ENCODE measurements at regions not wholly inside any gene's neighbourhood (a gene's known extent, or its start where the extent isn't known, plus 50 kb on each side); places are given as distances from the start of the nearest gene placed in this dataset.
"Not testable (repeated sequence)": the region's sequence is repeated elsewhere in the genome, so short reads cannot be mapped to it uniquely, and the experiment has no call there.

DNA sequence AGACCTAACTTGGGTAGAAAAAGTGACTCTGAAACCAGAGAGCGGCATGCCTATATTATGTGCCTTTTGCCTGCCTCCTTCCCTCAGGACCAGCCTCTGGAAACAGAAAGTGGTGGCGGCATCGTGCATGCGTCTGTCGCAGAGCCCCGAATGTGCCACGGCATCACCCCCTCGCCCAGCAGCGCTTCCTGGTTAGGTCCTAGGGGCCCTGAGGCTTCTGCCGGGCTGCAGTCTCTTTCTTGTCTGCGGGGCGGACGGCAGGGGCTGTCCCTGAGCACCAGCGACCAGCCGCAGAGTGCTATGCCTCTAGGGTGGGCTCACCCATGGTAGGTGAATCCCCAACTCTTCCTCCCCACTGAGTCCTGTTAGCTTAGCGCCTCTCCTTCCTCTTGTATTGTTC is 68.7 kb downstream of the VSIG4 start:
- POLR2A ChIA-PET = no interaction called here
- intact Hi-C loops (cut with micrococcal nuclease) = no loop called here
- no peaks in the 10 kb centered on the region for H3K4me1 Mint-ChIP-seq (ENCODE audit: low read depth)
- DNase-seq = no peak
- no peak overlapping the region for H3K27ac Mint-ChIP-seq
- H3K4me3 Mint-ChIP-seq = no peak overlapping the region
- H3K36me3 Mint-ChIP-seq = no peaks in the 10 kb centered on the region
- CTCF ChIA-PET = no interaction called here
- no peaks in the 10 kb centered on the region for H3K9me3 Mint-ChIP-seq
- no peaks in the 10 kb centered on the region for H3K27me3 Mint-ChIP-seq

DNA sequence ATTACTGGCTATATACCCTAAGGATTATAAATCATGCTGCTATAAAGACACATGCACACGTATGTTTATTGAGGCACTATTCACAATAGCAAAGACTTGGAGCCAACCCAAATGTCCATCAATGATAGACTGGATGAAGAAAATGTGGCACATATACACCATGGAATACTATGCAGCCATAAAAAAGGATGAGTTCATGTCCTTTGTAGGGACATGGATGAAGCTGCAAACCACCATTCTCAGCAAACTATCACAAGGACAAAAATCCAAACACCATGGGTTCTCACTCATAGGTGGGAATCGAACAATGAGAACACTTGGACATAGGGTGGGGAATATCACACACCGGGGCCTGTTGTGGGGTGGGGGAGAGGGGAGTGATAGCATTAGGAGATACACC is 72.7 kb downstream of the VSIG4 start:
- POLR2A ChIA-PET = not testable (repeated sequence)

DNA sequence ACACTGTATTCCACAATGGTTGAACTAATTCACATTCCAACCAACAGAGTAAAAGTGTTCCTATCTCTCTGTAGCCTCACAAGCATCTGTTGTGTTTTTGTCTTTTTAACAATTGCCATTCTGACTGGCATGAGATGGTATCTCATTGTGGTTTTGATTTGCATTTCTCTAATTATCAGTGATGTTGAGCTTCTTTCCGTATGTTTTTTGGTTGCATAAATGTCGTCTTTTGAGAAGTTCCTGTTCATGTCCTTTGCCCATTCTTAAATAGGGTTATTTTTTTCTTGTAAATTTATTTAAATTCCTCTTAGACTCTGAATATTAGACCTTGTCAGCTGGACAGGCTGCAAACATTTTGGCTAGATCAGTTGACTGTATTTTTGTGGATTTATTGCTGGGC is 78.2 kb downstream of the VSIG4 start:
- intact Hi-C loops (cut with micrococcal nuclease) = no loop called here
- Mint-ChIP-seq H3K36me3 (no peaks in the 10 kb centered on the region), H3K27me3 (no peaks in the 10 kb centered on the region), H3K27ac (no peak overlapping the region), H3K4me3 (no peak overlapping the region), H3K4me1 (ENCODE audit: low read depth) (no peaks in the 10 kb centered on the region), H3K9me3 (peaks cover 6% of the 10 kb centered on the region)
- DNase-seq = no peak
- CTCF ChIA-PET = no interaction called here
- POLR2A ChIA-PET = no interaction called here

More for the DNA sequence above, 72.7 kb downstream of the VSIG4 start:
- H3K27ac Mint-ChIP-seq; H3K36me3 Mint-ChIP-seq; H3K4me1 Mint-ChIP-seq (ENCODE audit: low read depth); H3K9me3 Mint-ChIP-seq; H3K4me3 Mint-ChIP-seq; intact Hi-C loops (cut with micrococcal nuclease); H3K27me3 Mint-ChIP-seq; DNase-seq; CTCF ChIA-PET: not testable (repeated sequence)

DNA sequence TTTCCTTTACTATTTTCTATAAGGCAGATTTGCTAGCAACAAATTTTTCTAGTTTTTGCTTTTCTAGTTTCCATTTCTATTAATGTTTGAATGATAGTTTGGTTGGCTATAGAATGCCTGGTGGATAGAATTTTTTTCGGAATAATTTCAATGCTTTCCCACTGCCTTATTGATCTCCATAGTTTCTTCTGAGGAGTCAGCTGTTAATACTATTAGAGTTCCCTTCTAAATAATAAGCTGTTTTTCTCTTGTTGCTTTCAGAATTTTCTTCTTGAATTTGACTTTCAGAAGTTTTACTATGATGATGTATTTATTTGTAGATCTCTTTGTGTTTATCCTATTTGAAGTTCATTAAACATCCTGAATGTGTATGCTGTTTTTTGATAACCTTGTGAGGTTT is 91.8 kb downstream of the VSIG4 start:
- H3K27me3 Mint-ChIP-seq = no peaks in the 10 kb centered on the region

DNA sequence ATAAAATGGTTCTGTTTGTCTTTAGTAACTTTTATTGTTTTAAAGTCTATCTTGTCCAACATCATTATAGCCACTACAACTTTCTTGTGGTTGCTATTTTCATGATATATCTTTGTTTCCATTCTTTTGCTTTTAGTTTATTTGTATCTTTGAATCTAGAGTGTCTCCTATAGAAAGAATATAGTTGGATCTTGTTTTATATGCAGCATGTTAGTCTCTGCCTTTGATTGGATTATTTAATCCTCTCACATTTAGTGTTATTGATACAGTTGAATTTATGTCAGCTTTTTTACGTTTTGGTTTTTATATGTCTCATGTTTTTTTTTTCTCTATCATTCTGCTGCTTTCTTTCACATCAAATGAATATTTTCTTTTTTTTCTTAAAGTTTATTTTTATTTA is 98.1 kb downstream of the VSIG4 start:
- H3K36me3 Mint-ChIP-seq = peaks cover 5% of the 10 kb centered on the region
- no peak overlapping the region for H3K4me3 Mint-ChIP-seq
- peaks cover 24% of the 10 kb centered on the region for H3K9me3 Mint-ChIP-seq
- no peaks in the 10 kb centered on the region for H3K27me3 Mint-ChIP-seq
- H3K27ac Mint-ChIP-seq = no peak overlapping the region
- ChIA-PET CTCF (no interaction called here), POLR2A (no interaction called here)
- H3K4me1 Mint-ChIP-seq (ENCODE audit: low read depth) = peaks cover 2% of the 10 kb centered on the region
- no peak for DNase-seq
- intact Hi-C loops (cut with micrococcal nuclease) = no loop called here

More for the DNA sequence above, 91.8 kb downstream of the VSIG4 start:
- no peak overlapping the region for H3K27ac Mint-ChIP-seq
- peaks cover 17% of the 10 kb centered on the region for H3K9me3 Mint-ChIP-seq
- ChIA-PET POLR2A (no interaction called here), CTCF (no interaction called here)
- peaks cover 5% of the 10 kb centered on the region for H3K36me3 Mint-ChIP-seq
- intact Hi-C loops (cut with micrococcal nuclease) = no loop called here
- peaks cover 11% of the 10 kb centered on the region for H3K4me1 Mint-ChIP-seq (ENCODE audit: low read depth)
- H3K4me3 Mint-ChIP-seq = no peak overlapping the region
- DNase-seq = no peak

DNA sequence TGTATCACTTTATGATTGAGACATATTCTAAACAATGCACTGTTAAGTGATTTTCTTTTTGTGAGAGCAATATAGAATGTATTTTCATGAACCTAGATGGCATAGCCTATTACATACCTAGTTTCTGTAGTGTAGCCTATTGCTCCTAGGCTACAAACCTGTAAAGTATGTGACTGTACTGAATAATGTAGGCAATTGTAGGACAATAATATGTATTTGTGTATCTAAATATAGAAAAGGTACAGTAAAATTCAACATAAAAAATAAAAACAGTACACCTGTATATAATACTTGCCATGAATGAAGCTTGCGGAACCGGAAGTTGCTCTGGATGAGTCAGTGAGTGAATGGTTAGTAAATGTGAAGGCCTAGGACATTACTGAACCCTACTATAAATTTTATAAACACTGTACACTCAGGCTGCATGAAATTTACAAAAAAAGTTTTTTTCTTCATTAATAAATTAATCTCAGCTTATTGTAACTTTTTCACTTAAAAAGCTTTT is 106.7 kb downstream of the VSIG4 start:
- Mint-ChIP-seq H3K27ac (no peak overlapping the region), H3K9me3 (peaks cover 8% of the 10 kb centered on the region), H3K4me1 (ENCODE audit: low read depth) (peaks cover 10% of the 10 kb centered on the region), H3K4me3 (no peak overlapping the region), H3K27me3 (no peaks in the 10 kb centered on the region), H3K36me3 (peaks cover 3% of the 10 kb centered on the region)
- ChIA-PET POLR2A (interaction anchor here (0.7 kb wide), 1 partner anchor 264 kb away, joined by 3 read pairs; no protein-coding TSS in a partner anchor), CTCF (interaction anchor here (0.9 kb wide), 1 partner anchor 53 kb away, joined by 4 read pairs; no protein-coding TSS in a partner anchor)
- intact Hi-C loops (cut with micrococcal nuclease) = loop anchor here (2.0 kb wide), 1 partner anchor 114 kb away; no protein-coding TSS in a partner anchor
- DNase-seq = no peak

DNA sequence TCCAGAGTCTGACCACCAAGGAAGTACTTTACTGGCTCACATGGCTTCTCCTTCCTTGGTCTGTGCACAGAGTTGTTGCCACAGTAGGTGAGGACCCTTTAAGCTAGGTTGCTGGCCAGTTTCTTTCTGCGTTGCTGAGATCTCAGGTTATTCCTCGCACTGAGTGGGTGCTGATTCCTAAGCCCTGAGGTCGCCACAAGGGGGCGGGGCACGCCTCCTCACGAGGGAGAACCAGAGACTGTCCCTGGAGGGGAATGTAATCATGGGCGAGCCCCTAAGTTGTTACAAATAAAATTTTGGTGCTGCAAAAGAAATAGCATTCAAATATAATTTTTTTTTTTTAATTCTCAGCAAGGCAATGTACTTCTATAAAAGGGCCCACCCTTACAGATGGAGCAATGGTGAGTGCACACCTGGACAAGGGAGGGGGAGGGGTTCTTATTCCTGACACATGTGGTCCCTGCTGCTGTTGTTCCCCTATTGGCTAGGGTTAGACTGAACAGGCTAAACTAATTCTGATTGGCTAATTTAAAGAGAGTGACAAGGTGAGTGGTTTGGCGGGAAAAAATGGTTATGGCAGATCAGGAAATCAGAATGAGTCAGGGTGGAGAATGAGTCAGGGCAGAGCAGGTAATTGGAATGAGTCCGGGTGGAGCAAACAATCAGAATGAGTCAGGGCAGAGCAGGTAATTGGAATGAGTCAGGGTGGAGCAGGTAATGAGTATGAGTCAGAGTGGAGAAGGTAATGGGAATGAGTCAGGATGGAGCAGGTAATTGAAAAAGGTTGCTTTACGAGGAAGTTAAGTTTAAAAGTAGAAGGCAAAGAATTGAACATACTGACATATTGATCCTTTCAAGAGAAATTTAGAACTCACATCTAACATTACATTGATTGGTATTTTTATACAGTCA is 107.5 kb downstream of the VSIG4 start:
- Mint-ChIP-seq H3K4me1 (ENCODE audit: low read depth) (peaks cover 15% of the 10 kb centered on the region), H3K36me3 (peaks cover 3% of the 10 kb centered on the region), H3K4me3 (no peak overlapping the region), H3K27me3 (no peaks in the 10 kb centered on the region), H3K27ac (peak overlapping the region; percentile 52), H3K9me3 (peaks cover 10% of the 10 kb centered on the region)
- intact Hi-C loops (cut with micrococcal nuclease) = loop anchor here (2.0 kb wide), 1 partner anchor 114 kb away; no protein-coding TSS in a partner anchor
- peak; percentile 62 for DNase-seq
- CTCF ChIA-PET = interaction anchor here (0.9 kb wide), 1 partner anchor 54 kb away, joined by 4 read pairs; no protein-coding TSS in a partner anchor
- POLR2A ChIA-PET = no interaction called here

DNA sequence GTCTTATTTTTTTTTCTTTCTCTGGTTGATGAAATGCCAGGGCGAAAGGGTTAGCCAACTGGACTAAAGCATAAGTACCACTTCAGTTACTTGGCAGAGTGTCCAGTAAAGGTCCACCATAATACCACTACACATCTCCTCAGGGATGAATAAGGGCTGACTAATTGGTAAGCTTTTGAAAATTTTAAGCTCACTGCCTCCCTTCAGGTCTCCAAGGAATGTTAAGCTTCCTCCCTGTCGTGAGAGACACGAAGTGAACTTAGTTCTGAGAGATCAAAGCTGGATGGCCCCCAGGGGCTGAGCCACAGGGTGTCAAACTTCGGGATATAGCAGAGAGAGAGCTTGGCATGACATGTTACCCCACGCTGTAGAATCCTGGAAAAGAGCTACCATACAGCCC is 111.4 kb downstream of the VSIG4 start:
- DNase-seq = no peak
- Mint-ChIP-seq H3K36me3 (peaks cover 3% of the 10 kb centered on the region), H3K4me1 (ENCODE audit: low read depth) (peaks cover 46% of the 10 kb centered on the region), H3K27me3 (no peaks in the 10 kb centered on the region), H3K9me3 (peaks cover 11% of the 10 kb centered on the region), H3K4me3 (no peak overlapping the region), H3K27ac (no peak overlapping the region)
- ChIA-PET POLR2A (no interaction called here), CTCF (no interaction called here)
- intact Hi-C loops (cut with micrococcal nuclease) = no loop called here

DNA sequence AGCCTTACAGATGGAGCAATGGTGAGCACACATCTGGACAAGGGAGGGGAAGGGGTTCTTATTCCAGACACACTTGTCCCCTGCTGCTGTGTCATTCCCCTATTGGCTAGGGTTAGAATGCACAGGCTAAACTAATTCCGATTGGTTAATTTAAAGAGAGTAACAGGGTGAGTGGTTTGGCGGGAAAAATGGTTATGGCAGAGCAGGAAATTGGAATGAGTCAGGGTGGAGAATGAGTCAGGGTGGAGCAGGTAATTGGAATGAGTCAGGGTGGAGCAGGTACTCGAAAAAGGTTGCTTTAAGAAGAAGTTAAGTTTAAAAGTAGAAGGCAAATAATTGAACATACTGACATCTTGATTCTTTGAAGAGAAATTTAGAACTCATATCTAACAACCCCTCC is 112.5 kb downstream of the VSIG4 start:
- peak; percentile 28 for DNase-seq
- H3K27me3 Mint-ChIP-seq; H3K9me3 Mint-ChIP-seq; intact Hi-C loops (cut with micrococcal nuclease); CTCF ChIA-PET; POLR2A ChIA-PET; H3K36me3 Mint-ChIP-seq; H3K4me3 Mint-ChIP-seq; H3K27ac Mint-ChIP-seq: not testable (repeated sequence)
- H3K4me1 Mint-ChIP-seq (ENCODE audit: low read depth) = peaks cover 45% of the 10 kb centered on the region

DNA sequence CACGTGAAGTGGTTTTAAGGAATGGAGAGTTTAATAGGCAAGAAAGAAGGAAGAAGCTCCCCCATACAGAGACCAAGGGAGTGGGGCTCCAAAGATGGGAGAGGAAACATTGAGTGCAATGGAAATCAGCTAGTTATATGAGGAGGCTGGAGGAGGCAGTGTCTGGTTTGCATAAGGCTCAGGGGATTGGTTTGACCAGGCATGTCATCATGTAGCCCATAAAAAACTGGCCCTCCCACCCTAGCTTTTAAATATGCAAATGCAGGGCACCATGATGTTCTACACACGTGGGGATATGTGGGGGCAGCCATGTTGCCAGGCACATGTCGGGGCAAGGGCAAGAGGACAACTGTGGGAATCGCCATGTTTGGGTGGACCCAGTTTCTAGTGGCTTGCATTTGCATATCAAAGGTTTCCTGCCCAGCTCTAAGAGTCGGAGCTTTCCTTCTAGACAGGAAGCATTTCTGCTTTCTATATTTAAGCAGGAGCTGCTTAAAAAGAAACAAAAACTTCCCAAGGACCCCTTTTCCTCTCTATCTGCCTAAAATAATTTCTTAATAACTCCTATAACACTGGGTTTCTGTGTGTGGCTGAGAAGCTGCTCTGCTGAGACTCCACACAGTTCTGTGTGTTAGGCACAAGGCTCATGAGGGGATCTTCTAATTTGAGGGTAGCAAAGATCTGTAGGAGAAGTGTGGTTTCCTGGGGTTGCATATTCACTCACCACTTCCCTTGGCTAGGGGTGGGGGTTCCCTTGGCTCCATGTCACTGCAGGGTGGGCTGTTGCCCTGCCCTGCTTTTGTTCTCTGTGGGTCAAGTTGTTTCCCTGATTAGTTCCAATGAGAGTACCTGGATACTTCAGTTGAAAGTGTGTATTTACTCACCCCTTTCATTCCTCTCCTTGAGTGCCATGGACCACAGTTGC is 113.5 kb downstream of the VSIG4 start:
- H3K36me3 Mint-ChIP-seq = no peaks in the 10 kb centered on the region
- intact Hi-C loops (cut with micrococcal nuclease) = loop anchor here (1.0 kb wide), 2 partner anchors 60 to 331 kb away; no protein-coding TSS in a partner anchor
- ChIA-PET CTCF (no interaction called here), POLR2A (interaction anchor here (0.6 kb wide), 1 partner anchor 953 kb away, joined by 3 read pairs; no protein-coding TSS in a partner anchor)
- peak; percentile 60 for DNase-seq
- H3K27me3 Mint-ChIP-seq = no peaks in the 10 kb centered on the region
- H3K4me3 Mint-ChIP-seq = no peak overlapping the region
- H3K27ac Mint-ChIP-seq = peak overlapping the region; percentile 72
- H3K4me1 Mint-ChIP-seq (ENCODE audit: low read depth) = peaks cover 41% of the 10 kb centered on the region
- H3K9me3 Mint-ChIP-seq = peaks cover 3% of the 10 kb centered on the region

DNA sequence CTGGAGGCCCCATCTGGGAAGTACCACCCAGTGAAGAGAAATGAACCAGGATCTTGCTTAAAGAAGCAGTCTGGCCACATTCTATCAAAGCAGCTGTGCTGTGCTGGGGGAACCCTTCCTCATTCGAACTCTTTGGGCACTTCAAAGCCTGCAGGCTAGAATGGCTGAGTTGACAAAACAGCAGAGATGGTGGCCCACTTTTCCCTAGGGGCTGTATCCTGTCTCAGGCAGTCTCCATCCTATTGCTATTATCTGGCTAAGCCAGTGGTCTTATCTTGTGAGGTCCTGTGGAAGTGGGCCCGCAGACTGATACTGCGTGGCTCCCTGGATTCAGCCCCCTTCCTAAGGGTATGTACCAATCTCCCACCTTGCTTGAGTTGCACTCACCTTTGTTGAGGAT is 114.3 kb downstream of the VSIG4 start:
- intact Hi-C loops (cut with micrococcal nuclease) = no loop called here
- Mint-ChIP-seq H3K4me1 (ENCODE audit: low read depth) (peaks cover 49% of the 10 kb centered on the region), H3K4me3 (no peak overlapping the region), H3K36me3 (no peaks in the 10 kb centered on the region), H3K27me3 (no peaks in the 10 kb centered on the region), H3K27ac (peak overlapping the region; percentile 72), H3K9me3 (peaks cover 3% of the 10 kb centered on the region)
- no peak for DNase-seq
- ChIA-PET CTCF (no interaction called here), POLR2A (no interaction called here)

DNA sequence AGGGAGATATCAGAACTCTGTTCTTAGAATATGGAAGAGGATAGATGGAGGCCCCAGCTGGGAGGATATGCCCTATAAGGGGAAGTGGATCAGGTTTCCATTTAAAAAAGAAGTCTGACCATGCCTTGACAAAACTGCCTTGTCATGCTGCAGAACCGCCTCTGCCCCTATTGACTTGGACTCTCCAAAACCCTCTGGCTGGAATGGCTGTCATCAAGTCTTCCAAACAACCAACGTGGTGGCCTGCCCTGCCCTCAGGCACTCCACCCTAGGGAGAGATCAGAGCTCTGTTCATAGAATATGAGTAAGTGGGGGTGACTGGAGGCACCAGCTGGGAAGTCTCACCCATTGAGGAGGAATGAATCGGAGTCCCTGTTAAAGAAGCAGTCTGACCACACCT is 114.9 kb downstream of the VSIG4 start:
- POLR2A ChIA-PET = no interaction called here
- H3K27ac Mint-ChIP-seq = no peak overlapping the region

More for the DNA sequence above, 114.9 kb downstream of the VSIG4 start:
- H3K4me1 Mint-ChIP-seq (ENCODE audit: low read depth) = peaks cover 51% of the 10 kb centered on the region
- no peaks in the 10 kb centered on the region for H3K36me3 Mint-ChIP-seq
- H3K9me3 Mint-ChIP-seq = peaks cover 3% of the 10 kb centered on the region
- CTCF ChIA-PET = no interaction called here
- DNase-seq = no peak
- no peaks in the 10 kb centered on the region for H3K27me3 Mint-ChIP-seq
- peak overlapping the region; percentile 20 for H3K4me3 Mint-ChIP-seq
- intact Hi-C loops (cut with micrococcal nuclease) = no loop called here

Data from activated CD4-positive, alpha-beta memory T cell treated with anti-CD3 and anti-CD28 coated beads for 36 hours (primary cell).